ENCODE measurements at regions not wholly inside any gene's neighbourhood (a gene's known extent, or its start where the extent isn't known, plus 50 kb on each side); places are given as distances from the start of the nearest gene placed in this dataset.

GRCh38 chr2:11889101-11889850 is 142.8 kb downstream of the LPIN1 start:
- H3K4me2 ChIP-seq (replicated peaks; ENCODE audit: low read depth, low read length, poor library complexity, severe bottlenecking), result no peak overlapping the region
- H3K27me3 ChIP-seq (replicated peaks in 1 of 4; ENCODE audit: control extremely low read depth in 1 of 4, control insufficient read depth in 3 of 4, insufficient read depth in 4 of 4, low read length in 3 of 4), result no peaks in the 10 kb centered on the region
- intact Hi-C loops (cut with micrococcal nuclease), result no loop called here
- no peak overlapping the region for H3K4me3 Mint-ChIP-seq
- no CpG with 5 or more reads among the region's 2 CpGs for WGBS (ENCODE audit: insufficient coverage)
- H3K27ac ChIP-seq (ENCODE audit: low read length in 2 of 2), result no peak overlapping the region
- no peaks in the 10 kb centered on the region for H4K20me1 ChIP-seq (ENCODE audit: control insufficient read depth, insufficient read depth, low read length, poor library complexity, severe bottlenecking)
- H3K79me2 ChIP-seq (ENCODE audit: control insufficient read depth, insufficient read depth, low read length), result no peaks in the 10 kb centered on the region
- no peaks in the 10 kb centered on the region for H3K36me3 ChIP-seq (replicated peaks in 1 of 2; ENCODE audit: control extremely low read depth in 1 of 2, control insufficient read depth in 1 of 2, extremely low read depth in 1 of 2, insufficient read depth in 2 of 2, low read length in 1 of 2)
- H3K9me3 Mint-ChIP-seq (ENCODE audit: insufficient read depth), result peaks cover 15% of the 10 kb centered on the region
- H3K27me3 Mint-ChIP-seq, result no peaks in the 10 kb centered on the region
- H3K4me1 Mint-ChIP-seq, result no peaks in the 10 kb centered on the region
- TF ChIP-seq CTCF (IDR thresholded peaks at IDR 0.05) (no peak), EZH2 (IDR thresholded peaks at IDR 0.05; ENCODE audit: borderline replicate concordance, insufficient read depth, low read depth, low read length, poor library complexity, severe bottlenecking) (no peak)
- ATAC-seq (ENCODE audit: low read depth), result no peak
- H2AFZ ChIP-seq (ENCODE audit: insufficient read depth, low read depth, low read length, poor library complexity, severe bottlenecking), result no peak overlapping the region
- no peak overlapping the region for H3K4me3 ChIP-seq (ENCODE audit: control extremely low read depth in 1 of 5, extremely low read depth in 1 of 5, insufficient read depth in 1 of 5, low read depth in 2 of 5, low read length in 4 of 5)
- no peak for DNase-seq
- H3K9ac ChIP-seq (ENCODE audit: low read length), result no peak overlapping the region
- POLR2A ChIA-PET, result interaction anchor here (0.6 kb wide), 1 partner anchor 9 kb away, joined by 8 read pairs; no protein-coding TSS in a partner anchor
- H3K4me1 ChIP-seq (ENCODE audit: control insufficient read depth in 2 of 2, insufficient read depth in 2 of 2, low read length in 2 of 2), result no peaks in the 10 kb centered on the region
- H3K9me3 ChIP-seq (ENCODE audit: control extremely low read depth in 1 of 3, control insufficient read depth in 2 of 3, insufficient read depth in 1 of 3, low read length in 2 of 3), result peaks cover 14 to 40% (median 34%) of the 10 kb centered on the region in 3 donors
- H3K27ac Mint-ChIP-seq, result no peak overlapping the region
- CTCF ChIA-PET, result interaction anchor here (1.4 kb wide), 1 partner anchor 15 kb away, joined by 4 read pairs; no protein-coding TSS in a partner anchor

GRCh38 chr2:11889854-11890253 is 143.4 kb downstream of the LPIN1 start:
- intact Hi-C loops (cut with micrococcal nuclease), result no loop called here
- H3K79me2 ChIP-seq (ENCODE audit: control insufficient read depth, insufficient read depth, low read length), result no peaks in the 10 kb centered on the region
- ChIA-PET POLR2A (interaction anchor here (0.6 kb wide), 1 partner anchor 9 kb away, joined by 8 read pairs; no protein-coding TSS in a partner anchor), CTCF (interaction anchor here (1.4 kb wide), 1 partner anchor 15 kb away, joined by 4 read pairs; no protein-coding TSS in a partner anchor)
- no CpG with 5 or more reads among the region's 1 CpG for WGBS (ENCODE audit: insufficient coverage)
- no peak overlapping the region for H3K4me2 ChIP-seq (replicated peaks; ENCODE audit: low read depth, low read length, poor library complexity, severe bottlenecking)
- Mint-ChIP-seq H3K4me3 (no peak overlapping the region), H3K4me1 (no peaks in the 10 kb centered on the region), H3K27ac (no peak overlapping the region), H3K27me3 (no peaks in the 10 kb centered on the region), H3K9me3 (ENCODE audit: insufficient read depth) (peaks cover 18% of the 10 kb centered on the region)
- no peaks in the 10 kb centered on the region for H3K36me3 ChIP-seq (replicated peaks in 1 of 2; ENCODE audit: control extremely low read depth in 1 of 2, control insufficient read depth in 1 of 2, extremely low read depth in 1 of 2, insufficient read depth in 2 of 2, low read length in 1 of 2)
- no peak for TF ChIP-seq CTCF (IDR thresholded peaks at IDR 0.05)
- TF ChIP-seq EZH2 (IDR thresholded peaks at IDR 0.05; ENCODE audit: borderline replicate concordance, insufficient read depth, low read depth, low read length, poor library complexity, severe bottlenecking), result no peak
- H3K9me3 ChIP-seq (ENCODE audit: control extremely low read depth in 1 of 3, control insufficient read depth in 2 of 3, insufficient read depth in 1 of 3, low read length in 2 of 3), result peaks cover 14 to 44% (median 36%) of the 10 kb centered on the region in 3 donors
- H3K27ac ChIP-seq (ENCODE audit: low read length in 2 of 2), result no peak overlapping the region
- H3K4me3 ChIP-seq (ENCODE audit: control extremely low read depth in 1 of 5, extremely low read depth in 1 of 5, insufficient read depth in 1 of 5, low read depth in 2 of 5, low read length in 4 of 5), result no peak overlapping the region
- H3K27me3 ChIP-seq (replicated peaks in 1 of 4; ENCODE audit: control extremely low read depth in 1 of 4, control insufficient read depth in 3 of 4, insufficient read depth in 4 of 4, low read length in 3 of 4), result no peaks in the 10 kb centered on the region
- no peak overlapping the region for H3K9ac ChIP-seq (ENCODE audit: low read length)
- no peaks in the 10 kb centered on the region for H4K20me1 ChIP-seq (ENCODE audit: control insufficient read depth, insufficient read depth, low read length, poor library complexity, severe bottlenecking)
- ATAC-seq (ENCODE audit: low read depth), result no peak
- DNase-seq, result no peak
- H3K4me1 ChIP-seq (ENCODE audit: control insufficient read depth in 2 of 2, insufficient read depth in 2 of 2, low read length in 2 of 2), result no peaks in the 10 kb centered on the region
- H2AFZ ChIP-seq (ENCODE audit: insufficient read depth, low read depth, low read length, poor library complexity, severe bottlenecking), result no peak overlapping the region

All from B cell (primary cell).